Mammary epithelial cell (primary cell): ENCODE measurements at regions not wholly inside any gene's neighbourhood (a gene's known extent, or its start where the extent isn't known, plus 50 kb on each side); places are given as distances from the start of the nearest gene placed in this dataset.

Experiments used
- CTCF ChIP-seq, 2 donors: IDR thresholded peaks in 1 of 2; conservative IDR thresholded peaks in 1 of 2; 2 replicates each; pipeline ENCODE4 v1.5.1; 2011 to 2012; ENCODE audit warnings: inconsistent platforms in 2 of 2, low read length in 2 of 2, mild to moderate bottlenecking in 2 of 2, control low read depth in 1 of 2, low read depth in 1 of 2; ENCODE audit not compliant: insufficient read depth in 1 of 2; ENCODE audit errors: extremely low read depth in 1 of 2
- EZH2 ChIP-seq: IDR thresholded peaks from 2 replicates; pipeline ENCODE4 v1.6.1; 2012; ENCODE audit warnings: low read length, inconsistent platforms, borderline replicate concordance

GRCh38 chr5:12691330-12691729 is 787.1 kb upstream of the CTNND2 start:
- TF ChIP-seq CTCF (conservative IDR thresholded peaks at IDR 0.05 in 1 of 2, IDR thresholded peaks at IDR 0.05 in 1 of 2; ENCODE audit: extremely low read depth in 1 of 2, insufficient read depth in 1 of 2, low read depth in 1 of 2, low read length in 2 of 2), result no peak
- TF ChIP-seq EZH2, result no peak
